Fibroblast of lung (primary cell): ENCODE measurements at regions not wholly inside any gene's neighbourhood (a gene's known extent, or its start where the extent isn't known, plus 50 kb on each side); places are given as distances from the start of the nearest gene placed in this dataset.

ENCODE experiments used
- DNase-seq, 2 donors: peaks; one replicate each; pipeline versions ENCODE4 v3.0.0 to v3.0.0-alpha.2; 2010; ENCODE audit warnings: low read depth in 2 of 2
- H2AFZ ChIP-seq: 2 replicates; pipeline ENCODE4 v1.5.1; 2012; ENCODE audit warnings: low read length, control low read depth, inconsistent platforms
- H3K27ac ChIP-seq: 2 replicates; pipeline ENCODE4 v1.5.1; 2011; ENCODE audit warnings: low read length, control low read depth; ENCODE audit not compliant: insufficient read depth
- H3K27me3 ChIP-seq: 2 replicates; pipeline ENCODE4 v1.5.1; 2011; ENCODE audit warnings: mild to moderate bottlenecking, low read length; ENCODE audit not compliant: control insufficient read depth, insufficient read depth
- H3K36me3 ChIP-seq: 2 replicates; pipeline ENCODE4 v1.5.1; 2011; ENCODE audit warnings: low read length; ENCODE audit not compliant: control insufficient read depth, insufficient read depth
- H3K4me1 ChIP-seq: 2 replicates; pipeline ENCODE4 v1.5.1; 2011; ENCODE audit warnings: low read length; ENCODE audit not compliant: control insufficient read depth, insufficient read depth; ENCODE audit errors: extremely low read depth
- H3K4me2 ChIP-seq: 2 replicates; pipeline ENCODE4 v1.5.1; 2011; ENCODE audit warnings: low read length, control low read depth; ENCODE audit not compliant: insufficient read depth; ENCODE audit errors: extremely low read depth
- H3K4me3 ChIP-seq, 4 experiments: fragments of 200-600 bp in 1 of 4; sonication (generic) in 1 of 4; replicated peaks in 1 of 4; 2 replicates each; pipeline ENCODE4 v1.5.1; 2011 to 2016; ENCODE audit warnings: low read length in 4 of 4, low read depth in 3 of 4, mild to moderate bottlenecking in 3 of 4, control low read depth in 2 of 4, inconsistent platforms in 1 of 4, mixed read lengths in 1 of 4; ENCODE audit not compliant: insufficient read depth in 1 of 4; ENCODE audit errors: control extremely low read depth in 1 of 4
- H3K79me2 ChIP-seq: 2 replicates; pipeline ENCODE4 v1.5.1; 2012; ENCODE audit warnings: mild to moderate bottlenecking, low read length, inconsistent platforms; ENCODE audit not compliant: control insufficient read depth, insufficient read depth
- H3K9ac ChIP-seq: 2 replicates; pipeline ENCODE4 v1.5.1; 2011; ENCODE audit warnings: mild to moderate bottlenecking, low read length, control low read depth; ENCODE audit not compliant: insufficient read depth
- H3K9me3 ChIP-seq: 2 replicates; pipeline ENCODE4 v1.5.1; 2012; ENCODE audit warnings: low read depth, low read length; ENCODE audit not compliant: control insufficient read depth, insufficient read depth
- H4K20me1 ChIP-seq: 2 replicates; pipeline ENCODE4 v1.5.1; 2011; ENCODE audit warnings: low read length; ENCODE audit not compliant: control insufficient read depth, insufficient read depth; ENCODE audit errors: extremely low read depth
- CTCF ChIP-seq, 2 donors: IDR thresholded peaks in 1 of 2; conservative IDR thresholded peaks in 1 of 2; 1 replicate in 1 of 2; 2 replicates in 1 of 2; pipeline ENCODE4 v1.5.1; 2011 to 2012; ENCODE audit warnings: low read length in 2 of 2, control low read depth in 1 of 2, inconsistent platforms in 1 of 2, low read depth in 1 of 2, mild to moderate bottlenecking in 1 of 2
- EZH2 ChIP-seq: IDR thresholded peaks from 2 replicates; pipeline ENCODE4 v1.5.1; 2012; ENCODE audit warnings: low read length, control low read depth, mild to moderate bottlenecking; ENCODE audit errors: missing control alignments

- no peaks in the 10 kb centered on the region for H4K20me1 ChIP-seq
- H3K4me1 ChIP-seq = no peaks in the 10 kb centered on the region
- H3K36me3 ChIP-seq = no peaks in the 10 kb centered on the region
- no peak overlapping the region for H3K27ac ChIP-seq
- H3K9ac ChIP-seq = no peak overlapping the region
- no peak overlapping the region for H3K4me3 ChIP-seq
- no peaks in the 10 kb centered on the region for H3K9me3 ChIP-seq
- DNase-seq = no peak
- no peaks in the 10 kb centered on the region for H3K27me3 ChIP-seq
- no peaks in the 10 kb centered on the region for H3K79me2 ChIP-seq
- no peak overlapping the region for H2AFZ ChIP-seq
- no peak for TF ChIP-seq EZH2
- TF ChIP-seq CTCF (conservative IDR thresholded peaks at IDR 0.05 in 1 of 2, IDR thresholded peaks at IDR 0.05 in 1 of 2; ENCODE audit: low read depth in 1 of 2, low read length in 2 of 2) = no peak
- H3K4me2 ChIP-seq = no peak overlapping the region
Observed at GRCh38 chr5:172506921-172507320, 52.6 kb upstream of the SH3PXD2B start.

GRCh38 chr5:172506251-172506650 lies 51.9 kb upstream of the SH3PXD2B start:
- no peak overlapping the region for H2AFZ ChIP-seq
- no peaks in the 10 kb centered on the region for H3K36me3 ChIP-seq
- H3K27me3 ChIP-seq = no peaks in the 10 kb centered on the region
- no peaks in the 10 kb centered on the region for H3K4me1 ChIP-seq
- H3K4me2 ChIP-seq = no peak overlapping the region
- H4K20me1 ChIP-seq = no peaks in the 10 kb centered on the region
- no peaks in the 10 kb centered on the region for H3K9me3 ChIP-seq
- no peak overlapping the region for H3K9ac ChIP-seq
- H3K27ac ChIP-seq = no peak overlapping the region
- DNase-seq = no peak
- no peak overlapping the region for H3K4me3 ChIP-seq
- TF ChIP-seq EZH2 = no peak
- no peak for TF ChIP-seq CTCF (conservative IDR thresholded peaks at IDR 0.05 in 1 of 2, IDR thresholded peaks at IDR 0.05 in 1 of 2; ENCODE audit: low read depth in 1 of 2, low read length in 2 of 2)
- H3K79me2 ChIP-seq = no peaks in the 10 kb centered on the region

DNA sequence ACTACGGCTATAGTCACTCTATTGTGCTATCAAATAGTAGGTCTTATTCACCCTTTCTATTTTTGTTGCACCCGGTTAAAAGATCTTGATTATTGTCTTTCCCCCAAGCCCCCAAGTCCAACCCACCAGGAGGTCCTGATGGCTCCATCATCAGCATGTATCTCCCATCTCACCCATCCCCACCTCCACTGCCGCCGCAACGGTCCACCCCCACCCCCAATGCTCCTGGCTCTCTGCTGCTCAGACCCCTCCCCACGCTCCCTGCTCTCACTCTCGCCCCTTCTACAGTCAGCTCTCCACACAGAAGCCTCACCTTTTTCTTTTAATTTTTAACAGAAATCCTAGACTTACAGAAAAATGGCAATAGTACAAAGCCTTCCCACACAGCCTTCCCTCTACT lies 51.5 kb upstream of the SH3PXD2B start:
- H3K4me1 ChIP-seq = no peaks in the 10 kb centered on the region
- H3K4me2 ChIP-seq = no peak overlapping the region
- no peak overlapping the region for H2AFZ ChIP-seq
- H3K27me3 ChIP-seq = no peaks in the 10 kb centered on the region
- no peaks in the 10 kb centered on the region for H3K79me2 ChIP-seq
- no peaks in the 10 kb centered on the region for H3K9me3 ChIP-seq
- no peak overlapping the region for H3K4me3 ChIP-seq
- no peaks in the 10 kb centered on the region for H4K20me1 ChIP-seq
- no peak for DNase-seq
- H3K9ac ChIP-seq = no peak overlapping the region
- no peak overlapping the region for H3K27ac ChIP-seq
- TF ChIP-seq EZH2 (no peak), CTCF (conservative IDR thresholded peaks at IDR 0.05 in 1 of 2, IDR thresholded peaks at IDR 0.05 in 1 of 2; ENCODE audit: low read depth in 1 of 2, low read length in 2 of 2) (no peak)
- H3K36me3 ChIP-seq = no peaks in the 10 kb centered on the region
